Pulmonary artery endothelial cell (primary cell): ENCODE measurements at regions not wholly inside any gene's neighbourhood (a gene's known extent, or its start where the extent isn't known, plus 50 kb on each side); places are given as distances from the start of the nearest gene placed in this dataset.
A peak's percentile ranks its signal among the peaks of the same experiment; 100 is the strongest.

Experiments used
- DNase-seq: peaks from one replicate; pipeline ENCODE4 v3.0.0-alpha.2; 2011; ENCODE audit warnings: low read depth, low spot score

DNA sequence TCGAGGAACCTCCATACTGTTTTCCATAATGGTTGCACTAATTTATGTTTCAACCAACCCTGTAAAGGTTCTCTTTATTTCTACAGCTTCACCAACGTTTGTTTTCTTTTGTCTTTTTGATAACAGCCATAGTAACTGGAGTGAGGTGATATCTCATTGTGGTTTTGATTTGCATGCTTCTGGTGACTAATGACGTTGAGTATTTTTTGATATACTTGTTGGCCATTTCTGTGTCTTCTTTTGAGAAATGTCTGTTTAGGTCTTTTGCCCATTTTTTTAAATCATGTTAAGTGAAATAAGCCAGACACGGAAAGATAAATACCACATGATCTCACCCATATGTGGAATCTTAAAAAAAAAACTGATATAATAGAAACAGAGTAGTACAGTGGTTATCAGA is 74.8 kb upstream of the SMIM21 start:
- no peak for DNase-seq

- no peak for DNase-seq
These were observed 73.0 kb upstream of the SMIM21 start for GRCh38 chr18:75500545-75500944.

DNA sequence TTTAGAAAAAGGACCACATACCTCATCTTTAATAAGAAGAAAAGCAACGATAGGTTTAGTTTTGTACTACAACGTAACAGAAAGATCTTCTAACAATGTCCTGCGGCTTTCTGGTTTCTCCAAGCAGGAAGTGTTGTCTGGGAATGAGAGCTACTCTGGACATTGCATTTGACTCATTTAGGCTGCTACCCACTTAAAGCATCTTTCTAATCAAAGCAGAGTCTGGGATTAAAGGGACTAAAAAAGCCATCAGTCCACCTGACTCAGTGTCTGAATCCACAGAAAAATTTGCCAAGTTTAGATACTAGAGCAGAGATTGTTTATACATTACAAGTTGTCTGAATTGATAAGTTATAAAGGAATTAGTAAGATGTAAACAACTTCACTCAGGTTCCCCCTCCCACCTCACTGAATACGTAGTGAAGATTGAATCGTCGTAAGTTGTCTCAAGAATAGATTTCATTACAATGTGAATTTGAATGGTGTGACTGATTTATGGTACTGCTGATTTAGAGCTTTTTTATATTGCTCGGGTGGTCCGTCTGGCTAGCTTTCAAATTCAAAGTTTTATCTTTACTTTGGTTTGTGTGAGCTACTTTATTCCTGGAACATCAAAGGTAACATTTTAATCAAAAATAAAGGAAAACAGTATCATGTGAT is 70.2 kb upstream of the SMIM21 start:
- DNase-seq: no peak

- DNase-seq: no peak
These were observed 68.6 kb upstream of the SMIM21 start for GRCh38 chr18:75496151-75496550.

DNA sequence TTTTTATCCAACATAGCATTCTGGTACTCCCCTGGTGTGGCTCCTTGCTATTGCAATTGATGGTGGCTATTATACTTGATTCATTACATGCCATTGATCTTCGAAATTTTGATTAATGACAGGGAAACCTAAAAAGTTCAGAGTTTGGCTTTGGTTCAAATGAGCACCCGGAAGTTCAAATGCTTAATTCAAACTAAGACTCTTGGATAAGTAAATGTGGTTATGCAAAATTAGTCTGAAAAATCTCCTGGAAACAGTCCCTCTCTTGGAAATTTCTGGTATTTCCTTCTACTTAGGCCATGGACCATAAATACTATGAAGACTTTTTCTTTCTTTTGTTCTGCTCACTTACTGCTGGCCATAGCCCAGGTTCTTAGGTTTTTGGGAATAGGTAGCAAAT is 65.3 kb upstream of the SMIM21 start:
- no peak for DNase-seq

GRCh38 chr18:75491361-75491760 is 63.9 kb upstream of the SMIM21 start:
- DNase-seq: no peak

DNA sequence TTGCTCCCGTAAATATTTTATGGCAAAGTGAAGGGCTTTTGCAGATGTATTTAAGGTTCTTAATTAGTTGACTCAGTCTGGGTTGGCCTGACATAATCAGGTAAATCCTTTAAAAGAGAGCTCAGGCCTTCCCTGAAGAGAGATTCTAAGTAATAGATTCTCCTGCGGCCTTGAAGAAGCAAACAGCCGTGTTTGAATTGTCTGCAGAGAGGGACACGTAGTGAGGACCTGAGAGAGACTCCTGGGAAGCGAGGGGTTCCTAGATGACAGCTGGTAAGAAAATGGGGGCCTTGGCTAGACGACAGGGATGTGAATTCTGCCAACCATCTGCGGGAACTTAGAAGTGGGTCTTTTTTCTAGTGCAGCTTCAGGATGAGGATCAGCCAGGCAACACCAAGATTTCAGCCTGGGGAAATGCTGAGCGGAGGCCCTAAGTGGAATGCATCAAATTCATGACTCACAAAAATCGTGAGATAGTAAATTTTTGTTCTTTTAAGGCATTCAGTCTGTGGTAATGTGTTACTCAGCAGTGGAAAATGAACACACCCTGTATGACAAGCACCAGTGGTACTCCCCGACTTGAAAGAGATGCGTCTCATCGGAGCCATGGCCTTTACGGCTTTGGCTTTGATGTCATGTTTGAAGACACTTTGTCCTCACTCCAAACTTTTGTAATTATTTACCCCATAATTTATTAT is 62.1 kb upstream of the SMIM21 start:
- DNase-seq: no peak

DNA sequence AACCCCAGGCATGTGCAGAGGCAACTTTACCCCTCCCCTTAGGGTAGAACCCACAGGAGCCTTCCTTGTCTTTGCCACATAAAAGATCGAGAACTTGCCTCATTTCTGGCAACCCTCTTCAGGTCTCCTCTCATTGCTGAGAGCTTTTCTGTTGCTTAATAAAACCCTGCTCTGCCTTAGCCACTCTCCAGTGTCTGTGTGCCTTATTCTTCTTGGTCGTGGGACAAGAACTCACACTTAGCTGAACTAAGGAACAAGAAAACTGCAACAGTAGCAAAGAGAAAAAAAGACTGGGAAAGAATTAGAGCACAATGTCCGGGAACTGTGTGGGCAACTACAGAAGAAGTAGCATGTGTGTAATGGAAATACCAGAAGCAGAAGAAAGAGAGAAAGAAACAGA is 56.2 kb upstream of the SMIM21 start:
- no peak for DNase-seq

- no peak for DNase-seq
These were observed 55.4 kb upstream of the SMIM21 start for GRCh38 chr18:75482880-75483279.

DNA sequence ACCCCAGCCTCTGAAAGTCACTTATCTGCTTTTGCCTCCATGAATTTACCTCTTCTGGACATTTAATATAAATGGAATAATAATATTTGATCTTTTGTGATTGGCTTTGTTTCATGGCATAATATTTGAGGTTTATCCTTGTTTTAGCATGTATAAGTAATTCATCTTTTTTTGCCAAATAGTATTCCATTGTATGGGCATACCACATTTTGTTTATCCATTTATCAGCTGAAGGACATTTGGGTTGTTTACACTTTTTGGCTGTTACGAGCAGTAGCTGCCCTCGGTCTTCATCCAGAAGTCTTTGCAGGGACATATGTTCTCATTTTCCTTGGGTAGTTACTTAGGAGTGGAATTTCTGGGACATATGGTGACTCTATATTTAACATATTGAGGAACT is 53.0 kb upstream of the SMIM21 start:
- DNase-seq: no peak

- peak; percentile 11 for DNase-seq
These were observed 51.7 kb upstream of the SMIM21 start for GRCh38 chr18:75478996-75479880.

DNA sequence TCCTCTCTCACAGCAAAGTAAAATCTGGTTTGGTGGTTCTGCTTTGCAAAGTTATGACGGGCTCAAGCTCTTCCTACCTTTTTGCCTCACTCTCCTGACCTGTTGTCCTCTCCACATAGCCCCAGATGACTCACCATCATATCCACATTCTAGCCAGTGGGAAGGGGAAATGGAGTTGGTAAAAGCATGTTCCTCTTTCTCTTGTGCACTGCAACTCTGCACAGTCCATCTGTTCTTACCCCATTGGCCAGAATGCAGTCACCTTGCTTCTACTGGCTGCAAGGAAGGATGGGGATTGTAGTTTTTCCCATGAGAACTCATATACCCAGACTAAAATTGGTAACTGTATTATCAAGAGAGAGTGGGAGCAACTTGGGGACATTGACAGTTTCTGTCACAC is 50.4 kb upstream of the SMIM21 start:
- no peak for DNase-seq
